ENCODE measurements at regions not wholly inside any gene's neighbourhood (a gene's known extent, or its start where the extent isn't known, plus 50 kb on each side); places are given as distances from the start of the nearest gene placed in this dataset.

DNA sequence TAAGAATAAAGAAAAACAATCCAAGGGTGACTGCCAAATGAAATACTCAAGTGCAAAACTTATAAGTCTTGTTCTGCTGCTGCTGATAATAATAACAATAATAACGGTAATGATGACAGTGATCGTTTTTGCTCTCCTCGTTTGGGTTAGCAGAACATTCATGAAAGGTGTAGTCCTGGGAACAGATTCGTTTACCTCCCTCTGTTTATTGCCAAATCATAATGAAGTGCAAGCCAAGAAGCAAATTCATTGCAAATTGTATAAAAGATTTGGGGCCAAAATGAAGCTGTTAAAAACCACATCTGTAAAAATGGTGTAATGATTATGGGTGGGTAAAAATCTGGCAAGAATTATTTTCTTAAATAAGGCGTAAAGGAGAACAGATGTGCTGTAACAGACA lies 587.2 kb upstream of the MKI67 start:
- DNase-seq (ENCODE audit: low spot score), result no peak

DNA sequence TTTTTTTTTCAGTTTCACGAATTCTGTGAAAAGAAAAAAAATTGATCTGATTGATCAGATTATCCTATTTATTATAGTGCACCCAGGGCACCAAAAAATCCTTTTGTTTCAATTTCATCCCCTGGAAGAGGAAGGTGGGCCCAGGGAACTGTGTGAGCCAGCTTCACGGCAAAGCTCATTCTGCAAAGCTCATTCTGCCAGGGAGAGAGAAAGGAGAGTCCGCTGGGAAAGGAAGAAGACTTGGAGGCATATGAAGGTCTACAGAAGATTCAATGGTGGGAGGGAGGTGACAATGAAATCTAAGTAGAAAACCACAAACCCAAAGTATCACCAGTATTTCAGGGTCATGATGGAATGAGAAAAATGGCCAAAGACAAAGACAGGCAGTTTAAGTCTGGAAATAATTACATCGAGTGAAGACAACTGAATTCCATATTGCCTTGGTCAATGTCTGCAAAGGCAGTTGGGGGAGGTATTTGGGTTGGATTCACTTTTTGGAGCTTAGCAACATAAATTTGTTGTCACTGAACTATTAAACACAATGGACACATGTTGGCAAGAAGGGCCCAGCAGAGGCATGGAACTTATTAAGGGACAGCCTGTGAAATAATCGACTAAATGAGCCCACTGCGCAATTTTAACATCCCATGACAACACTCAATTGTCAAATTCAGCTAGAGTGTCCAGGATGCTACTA lies 587.8 kb upstream of the MKI67 start:
- no peak for DNase-seq (ENCODE audit: low spot score)

DNA sequence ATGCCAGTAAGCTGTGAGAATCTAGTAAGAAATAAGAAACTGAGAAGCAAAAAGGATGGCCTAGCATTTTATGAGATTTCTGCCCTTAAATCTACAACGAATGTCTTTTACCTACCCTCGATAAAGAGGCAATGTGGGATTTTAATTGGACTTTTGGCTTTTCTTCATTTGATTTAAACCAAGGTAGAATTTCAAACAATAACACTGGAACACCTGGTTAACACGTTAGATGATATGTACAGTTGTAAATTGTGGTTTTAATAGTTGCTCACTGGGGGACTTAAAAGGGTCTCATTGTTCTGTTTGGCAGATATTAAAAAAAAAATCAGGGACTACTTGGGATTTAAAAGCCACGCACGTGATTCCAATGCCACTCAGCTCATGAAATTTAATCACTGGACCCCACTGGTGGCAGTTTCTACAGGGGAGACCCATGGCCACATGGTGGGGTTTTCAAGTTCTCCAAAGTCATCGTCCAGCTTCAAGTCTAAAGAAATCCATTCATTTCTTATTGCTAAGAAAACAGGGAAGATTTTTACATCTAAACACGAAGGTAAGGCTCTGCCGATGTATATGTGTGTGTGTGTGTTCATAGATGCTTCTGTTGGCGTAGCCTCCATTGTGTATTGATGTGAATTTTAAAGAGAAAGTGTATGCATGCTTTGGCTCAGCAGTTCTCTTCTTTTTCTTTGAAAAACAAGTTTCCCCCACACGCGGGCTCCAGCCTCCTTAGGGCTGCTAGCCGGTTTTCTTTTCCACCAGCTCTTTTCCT lies 588.6 kb upstream of the MKI67 start:
- no peak for DNase-seq (ENCODE audit: low spot score)

DNA sequence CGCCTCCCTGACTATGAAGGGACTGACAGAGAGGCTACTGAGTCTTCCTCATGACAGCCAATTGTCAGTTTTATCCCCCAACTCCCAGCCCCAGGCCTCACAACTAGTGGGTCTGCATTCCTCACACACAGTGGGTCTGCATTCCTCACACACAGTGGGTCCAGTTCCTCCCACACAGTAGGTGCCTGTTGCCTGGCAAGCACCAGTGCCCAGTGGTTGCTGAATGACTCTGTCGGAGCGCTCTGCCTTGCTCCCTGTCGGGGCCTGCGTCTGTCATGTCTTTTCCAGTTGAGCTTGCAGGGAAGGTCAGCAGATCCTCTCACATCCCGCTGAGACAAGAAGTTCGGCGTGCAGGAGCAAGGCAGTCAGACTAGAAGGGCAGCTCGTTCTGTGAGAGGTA lies 590.0 kb upstream of the MKI67 start:
- DNase-seq (ENCODE audit: low spot score), result no peak

DNA sequence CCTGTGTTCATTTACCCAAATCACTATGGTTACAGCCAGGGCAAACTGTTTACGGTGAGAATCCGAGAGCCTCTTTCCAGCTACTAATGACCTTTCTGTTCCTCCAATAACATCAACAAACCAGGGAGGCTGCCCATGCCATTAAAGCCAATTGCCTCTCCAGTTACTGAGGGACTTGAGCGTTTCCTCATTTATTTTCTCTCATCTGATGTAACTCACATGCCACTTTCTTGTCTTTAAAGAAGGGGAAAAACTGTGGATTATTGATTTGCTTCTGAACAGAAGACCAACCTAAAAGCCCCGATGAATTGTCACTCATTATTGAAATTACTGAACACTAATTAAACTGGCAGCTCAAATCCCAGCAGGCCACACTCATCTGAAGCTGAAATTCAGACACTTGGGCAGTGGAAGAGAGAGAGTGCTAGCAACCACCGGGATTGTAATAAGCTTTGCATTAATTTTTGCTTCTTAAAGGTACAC lies 595.8 kb upstream of the MKI67 start:
- DNase-seq (ENCODE audit: low spot score), result no peak

DNA sequence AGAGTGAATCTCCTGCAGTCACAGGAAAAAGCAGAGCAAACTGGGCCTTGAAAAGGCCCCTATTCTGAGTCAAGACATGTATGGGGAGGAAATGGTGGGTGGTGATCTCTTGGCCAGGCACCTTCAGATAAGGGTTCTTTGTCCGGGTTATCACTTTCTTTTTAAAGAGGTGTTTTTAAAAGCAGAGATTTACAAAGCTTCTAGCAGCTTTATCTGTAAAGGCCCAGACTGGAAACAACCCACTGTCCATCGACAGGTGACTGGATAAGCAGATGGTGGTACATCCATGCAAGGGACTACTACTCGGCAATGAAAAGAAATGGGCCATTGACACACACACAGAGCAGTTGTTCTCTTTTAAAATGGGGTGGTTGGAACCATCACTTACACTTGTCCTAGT lies 596.7 kb upstream of the MKI67 start:
- no peak for DNase-seq (ENCODE audit: low spot score)

DNA sequence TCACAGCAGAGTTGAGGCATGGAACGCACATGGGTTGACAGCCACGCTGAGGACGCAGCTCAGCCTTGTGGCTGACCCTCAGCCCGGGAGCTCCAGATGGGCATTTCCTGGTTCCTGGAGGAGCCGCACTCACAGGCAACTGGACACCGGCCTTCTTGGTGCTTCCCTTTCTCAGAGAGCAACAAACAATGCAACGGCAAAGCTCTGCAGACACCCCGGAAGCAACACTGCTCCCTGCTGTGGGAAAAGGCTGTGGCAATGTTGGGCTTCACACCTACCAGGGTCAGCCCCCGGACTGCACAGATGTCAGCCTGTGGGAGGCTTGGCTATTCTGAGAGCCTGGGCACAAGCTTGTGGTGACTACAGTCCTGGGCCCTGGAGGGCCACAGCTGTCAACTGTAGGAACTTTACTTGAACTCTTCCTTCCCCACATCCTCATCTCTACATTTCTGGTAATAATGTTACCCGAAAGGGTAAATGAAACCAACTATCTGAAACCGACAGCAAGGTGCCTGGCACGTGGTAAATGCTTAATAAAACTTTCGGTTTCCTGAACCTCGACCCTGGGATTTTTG lies 597.5 kb upstream of the MKI67 start:
- no peak for DNase-seq (ENCODE audit: low spot score)

DNA sequence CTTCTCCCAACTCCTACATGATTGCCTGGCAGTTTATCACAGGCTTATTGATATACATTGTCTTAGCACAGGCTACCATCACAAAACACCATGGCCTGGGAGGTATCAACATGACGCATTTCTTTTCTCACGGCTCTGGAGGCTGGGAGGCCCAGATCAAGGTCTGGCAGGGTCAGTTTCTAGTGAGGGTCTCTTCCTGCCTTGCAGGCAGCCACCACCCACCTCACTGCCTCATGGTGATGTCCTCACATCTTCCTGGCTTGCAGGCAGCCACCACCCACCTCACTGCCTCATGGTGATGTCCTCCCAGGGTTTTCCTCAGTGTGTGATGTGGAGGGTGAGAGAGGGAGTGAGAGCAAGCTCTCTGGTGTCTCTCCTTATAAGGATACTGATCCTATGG lies 599.3 kb upstream of the MKI67 start:
- no peak for DNase-seq (ENCODE audit: low spot score)

DNA sequence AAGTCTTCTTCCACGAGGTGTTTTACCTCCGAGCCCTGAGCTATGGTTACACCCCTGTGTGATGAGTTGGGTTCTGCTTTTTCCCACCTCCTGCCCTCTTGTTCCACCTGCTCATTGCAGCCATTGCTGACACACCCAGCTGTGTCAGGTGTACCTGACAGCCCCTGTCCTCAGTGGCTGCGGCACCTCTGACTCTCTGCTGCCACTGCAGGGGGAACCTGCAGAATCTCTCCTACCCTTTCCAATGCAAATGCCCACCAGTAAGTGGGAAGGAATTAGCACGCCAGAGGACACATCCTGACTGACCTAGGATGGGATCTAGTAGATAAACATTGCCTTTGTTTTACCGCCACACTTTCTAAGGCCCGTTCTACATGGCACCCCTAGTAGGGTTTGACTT lies 600.9 kb upstream of the MKI67 start:
- no peak for DNase-seq (ENCODE audit: low spot score)

DNA sequence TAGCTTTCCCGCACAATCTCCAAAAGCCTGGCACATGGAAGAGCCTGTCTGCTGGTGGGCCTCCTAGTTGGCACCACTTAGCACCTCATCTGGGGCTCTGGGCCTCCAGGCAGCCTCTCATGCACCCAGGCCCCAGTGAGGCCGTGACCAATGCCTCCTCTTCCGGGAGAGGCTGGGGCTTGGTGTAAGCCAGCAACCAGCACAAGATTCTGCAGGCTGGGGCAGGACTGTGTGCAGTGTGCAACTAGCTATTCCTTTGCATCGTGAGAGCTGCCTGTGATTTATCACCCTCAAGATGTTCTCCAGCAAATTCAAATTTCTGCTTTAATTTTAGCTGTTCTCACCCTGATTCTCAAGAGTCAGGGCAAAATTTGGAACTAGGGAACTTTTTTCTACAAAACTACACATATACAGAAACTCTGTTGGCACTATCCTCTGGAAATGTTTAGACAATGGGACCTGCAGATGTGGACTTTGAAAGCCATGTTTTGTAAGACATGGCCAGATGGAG lies 603.7 kb upstream of the MKI67 start:
- DNase-seq (ENCODE audit: low spot score), result no peak

DNA sequence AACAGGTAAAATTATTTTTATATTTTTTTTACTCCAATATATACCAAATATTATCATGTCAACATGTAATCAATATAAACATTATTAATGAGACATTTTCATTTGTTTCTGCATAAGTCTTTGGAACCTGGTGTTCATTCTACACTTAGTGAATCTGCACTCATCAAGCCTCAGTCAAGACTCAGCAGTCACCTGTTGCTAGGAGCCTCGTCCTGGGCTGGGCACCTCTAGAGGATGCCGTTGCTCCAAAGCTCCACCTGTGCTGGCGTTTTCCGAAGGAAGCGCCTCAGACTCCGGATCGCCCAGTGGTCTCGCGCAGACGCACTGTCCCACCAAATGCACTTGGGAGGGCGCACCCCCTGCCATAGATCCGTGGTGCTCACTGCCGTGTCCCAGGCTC lies 604.7 kb upstream of the MKI67 start:
- DNase-seq (ENCODE audit: low spot score), result no peak

DNA sequence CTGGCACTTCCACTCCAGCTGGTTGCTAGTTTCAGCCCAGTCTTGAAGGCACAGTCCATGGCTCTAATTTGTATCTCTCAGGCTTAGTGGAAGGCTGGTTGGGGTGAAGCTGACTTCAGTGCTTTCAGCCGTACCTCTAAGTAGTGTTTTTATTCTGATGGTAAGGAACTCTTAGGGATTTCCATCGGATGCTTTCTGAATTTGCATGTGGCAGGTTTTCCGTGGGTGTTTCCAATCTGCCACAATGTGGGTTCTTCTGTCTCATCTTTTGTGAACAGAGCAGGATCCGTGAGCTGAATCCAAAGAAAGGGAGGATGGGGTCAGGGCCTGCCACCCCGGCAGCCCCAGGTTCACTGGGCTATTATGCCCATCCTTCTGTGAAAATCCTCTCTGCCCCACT lies 607.9 kb upstream of the MKI67 start:
- no peak for DNase-seq (ENCODE audit: low spot score)

DNA sequence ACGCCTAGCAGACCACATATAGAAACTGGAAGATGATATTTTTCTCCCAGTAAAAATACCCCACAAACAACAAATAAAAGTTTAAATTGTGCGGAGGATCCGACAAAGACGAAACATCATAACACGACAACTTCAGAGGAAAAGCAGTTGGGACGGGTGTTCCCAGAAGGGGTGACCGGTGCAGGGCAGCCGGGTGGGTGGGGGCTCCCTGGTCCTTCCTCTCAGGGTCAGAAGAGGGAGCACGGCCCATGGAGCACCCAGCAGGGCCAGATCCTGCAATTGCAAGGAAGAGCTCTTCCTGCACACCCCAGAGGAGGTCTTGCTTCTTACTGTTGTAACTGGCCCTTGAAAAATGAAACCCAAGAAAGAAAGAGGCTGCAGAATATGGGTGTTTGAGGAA lies 608.5 kb upstream of the MKI67 start:
- DNase-seq (ENCODE audit: low spot score), result no peak

DNA sequence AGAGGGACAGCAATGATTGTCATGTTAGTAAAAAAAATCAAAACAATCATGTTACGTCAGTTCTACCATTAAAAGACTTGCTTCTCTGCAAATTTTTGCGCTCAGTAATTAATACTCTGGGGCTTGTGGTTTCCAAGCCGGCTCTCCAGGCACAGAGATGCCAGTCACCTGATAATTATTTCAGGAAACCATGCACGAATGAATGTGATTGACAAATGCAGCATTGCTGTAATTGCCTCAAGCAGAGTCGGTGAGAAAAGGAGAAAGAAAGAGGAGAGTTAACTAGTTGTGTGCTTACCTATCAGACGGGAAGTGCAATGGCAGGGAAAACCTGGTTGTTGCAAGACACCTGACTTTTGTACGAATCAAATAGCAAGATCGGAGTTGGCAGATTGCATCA lies 609.8 kb upstream of the MKI67 start:
- no peak for DNase-seq (ENCODE audit: low spot score)

DNA sequence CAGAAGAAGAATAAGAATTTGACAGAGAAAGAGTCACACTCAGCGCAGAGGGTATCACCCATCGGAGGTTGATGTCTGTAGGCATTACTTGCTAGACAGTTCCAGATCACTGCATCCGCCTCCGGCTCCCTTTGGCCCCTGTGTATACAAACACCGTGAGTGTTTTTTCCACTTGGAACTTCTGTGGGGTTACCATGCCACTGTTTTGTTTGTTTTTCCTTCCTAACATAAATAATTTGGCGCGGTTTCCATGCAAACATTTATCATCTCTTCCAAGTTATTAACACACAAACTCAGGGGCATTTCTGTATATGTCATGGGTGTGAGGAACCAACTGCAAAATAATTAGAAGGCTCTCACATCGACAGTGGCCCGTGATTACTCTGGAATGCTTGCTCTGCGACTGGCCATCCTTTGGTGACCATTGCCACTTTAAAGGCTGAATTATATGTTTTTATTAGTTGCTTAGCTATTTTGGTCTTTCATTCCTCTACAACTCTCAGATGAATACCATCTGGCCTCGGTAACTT lies 612.2 kb upstream of the MKI67 start:
- no peak for DNase-seq (ENCODE audit: low spot score)

DNA sequence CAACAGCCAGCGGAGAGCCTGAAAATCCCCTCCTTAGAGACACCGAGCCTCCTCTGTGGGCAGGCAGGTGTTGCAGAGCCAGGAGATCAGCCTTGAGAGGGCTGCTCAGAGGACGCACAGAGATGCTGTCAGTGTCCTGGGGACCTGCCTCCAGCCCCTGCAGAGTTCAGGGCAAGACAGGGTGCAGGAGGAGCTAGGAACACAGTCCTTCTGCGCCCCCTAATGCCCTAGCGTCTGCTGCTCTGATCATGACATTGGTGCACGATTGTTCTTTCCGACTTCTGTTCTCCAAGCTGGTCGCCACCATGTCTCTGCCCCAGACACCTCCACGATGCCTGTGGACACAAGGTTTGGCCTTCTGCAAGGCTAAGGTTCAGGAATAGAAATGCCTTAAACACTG lies 613.7 kb upstream of the MKI67 start:
- no peak for DNase-seq (ENCODE audit: low spot score)

DNA sequence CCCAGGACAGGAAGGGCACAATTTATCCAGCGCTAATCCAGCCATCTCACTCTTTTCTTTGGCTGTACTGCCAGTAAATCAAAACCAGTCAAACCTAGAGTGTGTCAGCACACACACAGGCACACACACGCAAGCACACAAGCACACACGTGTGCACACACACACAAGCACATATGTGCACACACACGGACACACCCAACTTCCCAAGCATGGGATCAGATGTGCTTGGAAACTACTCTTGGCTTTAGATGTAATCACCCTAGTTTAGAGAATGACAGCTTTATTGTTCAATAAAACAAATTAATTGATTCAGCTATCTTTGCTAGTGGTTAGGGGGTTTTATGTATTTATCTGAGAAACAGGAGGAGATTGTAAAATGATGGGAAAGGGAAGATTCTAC lies 615.0 kb upstream of the MKI67 start:
- no peak for DNase-seq (ENCODE audit: low spot score)

DNA sequence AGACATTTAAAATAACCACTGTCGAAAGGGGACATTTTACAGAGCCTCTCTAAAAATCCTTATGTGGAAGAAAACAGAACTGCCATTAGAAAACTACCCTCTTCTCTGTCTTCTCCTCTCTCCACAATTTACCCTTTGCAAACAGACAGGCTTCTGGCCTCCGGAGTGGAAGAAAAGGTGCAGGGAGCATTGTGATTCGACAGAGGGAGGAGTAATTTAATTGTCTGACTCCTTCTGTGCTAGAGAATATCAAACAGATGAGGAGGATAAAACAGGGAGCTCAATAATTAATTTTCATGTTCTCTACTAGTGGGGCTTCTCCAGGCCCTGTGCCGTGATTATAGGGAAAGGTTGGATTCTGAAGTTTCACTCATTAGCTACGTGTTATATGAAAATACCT lies 615.5 kb upstream of the MKI67 start:
- no peak for DNase-seq (ENCODE audit: low spot score)

DNA sequence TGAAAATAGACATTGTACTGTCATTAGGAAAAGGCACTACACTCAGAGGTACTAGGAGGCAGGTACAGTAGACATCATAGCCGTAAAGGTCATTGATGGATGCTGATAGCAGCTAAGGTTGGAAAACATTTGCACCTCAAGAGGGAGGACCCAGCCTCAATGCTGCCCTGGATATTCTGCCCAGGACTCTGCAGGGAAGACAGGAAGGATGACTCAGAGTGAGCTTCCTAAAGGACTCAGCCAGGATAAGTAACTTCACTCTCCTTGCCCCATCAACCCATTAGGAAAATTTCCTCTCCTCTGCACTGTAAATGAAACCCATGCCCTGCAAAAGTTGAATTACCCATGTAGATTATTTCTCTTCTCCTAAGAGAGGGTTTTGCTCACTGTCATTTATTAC lies 617.9 kb upstream of the MKI67 start:
- no peak for DNase-seq (ENCODE audit: low spot score)

DNA sequence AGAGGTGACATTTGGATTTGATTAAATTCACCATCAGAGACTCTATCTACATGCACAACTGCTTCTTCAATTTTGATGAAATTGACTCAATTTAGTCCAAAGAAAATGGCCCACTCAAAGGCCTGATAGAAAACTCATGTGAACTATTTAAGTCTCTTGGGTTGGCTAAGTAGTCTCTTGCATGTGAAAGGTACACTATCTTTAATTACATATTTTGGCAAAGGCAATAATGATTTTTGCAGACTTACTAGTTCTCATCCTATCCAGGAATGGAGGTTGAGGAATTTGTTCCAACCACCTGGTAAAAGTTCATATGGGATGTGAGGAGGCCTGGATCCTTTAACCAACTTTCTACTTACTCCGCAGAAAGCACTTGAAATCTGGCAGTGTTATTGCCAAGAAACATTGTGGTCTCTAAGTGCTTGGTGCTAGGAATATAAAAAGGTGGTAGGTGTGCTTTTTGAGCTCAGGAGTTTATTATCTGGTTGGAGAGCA lies 618.6 kb upstream of the MKI67 start:
- no peak for DNase-seq (ENCODE audit: low spot score)

DNA sequence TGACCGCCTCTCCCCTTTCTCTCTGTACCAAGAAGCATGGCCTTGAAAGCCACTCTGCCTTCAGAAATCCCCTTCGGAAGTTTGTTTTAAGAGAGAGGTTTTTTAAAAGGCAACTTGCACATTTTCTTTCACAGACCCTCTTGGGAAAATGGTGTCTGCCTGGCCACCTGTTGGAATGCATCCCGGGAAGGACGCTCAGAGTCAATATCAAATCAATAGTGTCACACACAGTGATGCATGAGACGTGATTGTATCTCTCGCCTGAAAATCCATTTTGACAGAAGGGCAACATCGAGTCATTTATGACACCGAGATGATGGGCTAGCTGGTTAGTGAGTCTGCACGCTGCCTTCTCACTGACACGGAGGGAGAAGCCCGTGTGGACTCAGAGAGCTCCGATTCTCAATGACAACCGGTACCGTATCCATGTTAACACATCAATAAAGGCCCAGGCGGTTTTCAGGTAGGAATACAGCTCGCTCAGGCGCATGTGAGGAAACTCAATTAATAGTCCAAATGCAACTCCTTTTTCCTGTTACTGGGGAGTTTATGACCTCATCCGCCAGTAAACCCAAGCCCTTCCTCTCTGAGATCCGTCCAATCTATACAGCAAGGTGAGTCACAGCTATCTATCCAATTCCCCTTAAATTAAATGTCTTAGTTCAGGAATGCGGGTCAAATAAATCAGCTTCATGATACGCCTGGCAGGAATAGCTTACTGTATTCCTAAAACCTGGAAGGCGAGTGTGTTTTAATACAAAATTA lies 621.5 kb upstream of the MKI67 start:
- no peak for DNase-seq (ENCODE audit: low spot score)

DNA sequence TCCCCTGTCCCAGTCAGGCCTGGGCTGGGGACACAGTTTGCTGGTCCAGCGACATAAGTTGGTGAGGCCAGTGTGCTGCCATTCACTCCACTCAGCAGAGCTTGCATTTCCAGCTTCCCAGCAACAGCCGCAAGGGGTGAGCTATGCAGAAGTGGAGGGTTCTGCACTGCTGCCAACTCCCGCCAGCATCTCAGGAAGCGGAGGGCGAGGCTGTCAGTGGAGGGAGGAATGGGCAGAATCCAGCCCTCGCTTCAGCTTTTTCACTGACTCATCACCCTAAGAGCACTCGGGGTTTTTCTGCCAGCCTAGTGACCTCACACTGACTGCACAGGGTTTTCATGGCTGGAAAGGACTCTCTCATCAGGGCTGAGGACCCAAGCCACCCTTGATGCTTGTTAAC lies 625.1 kb upstream of the MKI67 start:
- no peak for DNase-seq (ENCODE audit: low spot score)
